Activated T-cell treated with anti-CD3 and anti-CD28 coated beads, Interleukin-2, amount 50 U/mL, for 24 hours (primary cell): ENCODE measurements at regions not wholly inside any gene's neighbourhood (a gene's known extent, or its start where the extent isn't known, plus 50 kb on each side); places are given as distances from the start of the nearest gene placed in this dataset.
"Not testable (repeated sequence)": the region's sequence is repeated elsewhere in the genome, so short reads cannot be mapped to it uniquely, and the experiment has no call there.

Source experiments
- DNase-seq: peaks from one replicate; pipeline ENCODE4 v3.0.0-alpha.2; 2020
- H3K27ac Mint-ChIP-seq: 2 replicates; pipeline ENCODE4 v1.8.0; 2020; ENCODE audit warnings: mild to moderate bottlenecking, mixed read lengths
- H3K27me3 Mint-ChIP-seq: 2 replicates; pipeline ENCODE4 v1.8.0; 2020; ENCODE audit warnings: mixed read lengths
- H3K36me3 Mint-ChIP-seq: 2 replicates; pipeline ENCODE4 v1.8.0; 2020; ENCODE audit warnings: low read depth, mixed read lengths
- H3K4me1 Mint-ChIP-seq: 2 replicates; pipeline ENCODE4 v1.8.0; 2020; ENCODE audit warnings: low read depth, mixed read lengths
- H3K4me3 Mint-ChIP-seq: 2 replicates; pipeline ENCODE4 v1.8.0; 2020; ENCODE audit warnings: mild to moderate bottlenecking, moderate library complexity, mixed read lengths
- H3K9me3 Mint-ChIP-seq: 2 replicates; pipeline ENCODE4 v1.8.0; 2020; ENCODE audit warnings: mixed read lengths

GRCh38 chr21:27776925-27777553, 810.2 kb upstream of the ADAMTS5 start:
- H3K9me3 Mint-ChIP-seq, result no peaks in the 10 kb centered on the region

GRCh38 chr21:27772816-27773215, 805.9 kb upstream of the ADAMTS5 start:
- H3K36me3 Mint-ChIP-seq, result no peaks in the 10 kb centered on the region
- H3K9me3 Mint-ChIP-seq, result peaks cover 6% of the 10 kb centered on the region
- no peaks in the 10 kb centered on the region for H3K27me3 Mint-ChIP-seq
- no peaks in the 10 kb centered on the region for H3K4me1 Mint-ChIP-seq
- no peak for DNase-seq
- no peak overlapping the region for H3K4me3 Mint-ChIP-seq
- H3K27ac Mint-ChIP-seq, result no peak overlapping the region

More at GRCh38 chr21:27776925-27777553, 810.2 kb upstream of the ADAMTS5 start:
- Mint-ChIP-seq H3K4me1 (no peaks in the 10 kb centered on the region), H3K27me3 (no peaks in the 10 kb centered on the region), H3K27ac (no peak overlapping the region), H3K4me3 (no peak overlapping the region), H3K36me3 (no peaks in the 10 kb centered on the region)
- no peak for DNase-seq

- Mint-ChIP-seq H3K4me3 (no peak overlapping the region), H3K9me3 (peaks cover 6% of the 10 kb centered on the region), H3K27ac (no peak overlapping the region), H3K27me3 (no peaks in the 10 kb centered on the region), H3K36me3 (no peaks in the 10 kb centered on the region), H3K4me1 (no peaks in the 10 kb centered on the region)
- no peak for DNase-seq
Observed at GRCh38 chr21:27771938-27772483, 805.1 kb upstream of the ADAMTS5 start.

- Mint-ChIP-seq H3K9me3 (peaks cover 8% of the 10 kb centered on the region), H3K27ac (no peak overlapping the region), H3K27me3 (no peaks in the 10 kb centered on the region), H3K4me1 (no peaks in the 10 kb centered on the region), H3K36me3 (no peaks in the 10 kb centered on the region), H3K4me3 (no peak overlapping the region)
- no peak for DNase-seq
Observed at GRCh38 chr21:27769763-27770162, 802.9 kb upstream of the ADAMTS5 start.

GRCh38 chr21:27768046-27768637, 801.3 kb upstream of the ADAMTS5 start:
- H3K9me3 Mint-ChIP-seq, H3K27me3 Mint-ChIP-seq, H3K4me1 Mint-ChIP-seq, H3K36me3 Mint-ChIP-seq, DNase-seq, H3K27ac Mint-ChIP-seq, H3K4me3 Mint-ChIP-seq: not testable (repeated sequence)

- Mint-ChIP-seq H3K9me3 (peaks cover 8% of the 10 kb centered on the region), H3K4me3 (no peak overlapping the region), H3K4me1 (no peaks in the 10 kb centered on the region), H3K27ac (no peak overlapping the region), H3K27me3 (no peaks in the 10 kb centered on the region), H3K36me3 (no peaks in the 10 kb centered on the region)
- DNase-seq, result no peak
Observed at GRCh38 chr21:27764056-27764455, 797.2 kb upstream of the ADAMTS5 start.

- H3K27ac Mint-ChIP-seq, result no peak overlapping the region
- H3K9me3 Mint-ChIP-seq, result peaks cover 2% of the 10 kb centered on the region
- H3K4me1 Mint-ChIP-seq, result no peaks in the 10 kb centered on the region
- H3K27me3 Mint-ChIP-seq, result no peaks in the 10 kb centered on the region
- H3K36me3 Mint-ChIP-seq, result no peaks in the 10 kb centered on the region
- DNase-seq, result no peak
- no peak overlapping the region for H3K4me3 Mint-ChIP-seq
Observed at GRCh38 chr21:27761623-27762022, 794.7 kb upstream of the ADAMTS5 start.

- Mint-ChIP-seq H3K27me3 (no peaks in the 10 kb centered on the region), H3K9me3 (no peaks in the 10 kb centered on the region), H3K4me3 (no peak overlapping the region), H3K36me3 (no peaks in the 10 kb centered on the region), H3K27ac (no peak overlapping the region), H3K4me1 (no peaks in the 10 kb centered on the region)
- no peak for DNase-seq
Observed at GRCh38 chr21:27759820-27760219, 792.9 kb upstream of the ADAMTS5 start.

- no peak for DNase-seq
- no peak overlapping the region for H3K27ac Mint-ChIP-seq
- H3K36me3 Mint-ChIP-seq, result no peaks in the 10 kb centered on the region
- H3K4me3 Mint-ChIP-seq, result no peak overlapping the region
- no peaks in the 10 kb centered on the region for H3K4me1 Mint-ChIP-seq
- no peaks in the 10 kb centered on the region for H3K27me3 Mint-ChIP-seq
- H3K9me3 Mint-ChIP-seq, result no peaks in the 10 kb centered on the region
Observed at GRCh38 chr21:27759091-27759659, 792.3 kb upstream of the ADAMTS5 start.

GRCh38 chr21:27756191-27756590, 789.3 kb upstream of the ADAMTS5 start:
- Mint-ChIP-seq H3K36me3 (no peaks in the 10 kb centered on the region), H3K9me3 (no peaks in the 10 kb centered on the region), H3K4me3 (no peak overlapping the region), H3K27me3 (no peaks in the 10 kb centered on the region), H3K27ac (no peak overlapping the region), H3K4me1 (no peaks in the 10 kb centered on the region)
- DNase-seq, result no peak

GRCh38 chr21:27743971-27744564, 777.2 kb upstream of the ADAMTS5 start:
- no peaks in the 10 kb centered on the region for H3K36me3 Mint-ChIP-seq
- H3K4me3 Mint-ChIP-seq, result no peak overlapping the region
- no peak overlapping the region for H3K27ac Mint-ChIP-seq
- no peaks in the 10 kb centered on the region for H3K4me1 Mint-ChIP-seq
- DNase-seq, result no peak
- no peaks in the 10 kb centered on the region for H3K27me3 Mint-ChIP-seq
- H3K9me3 Mint-ChIP-seq, result peaks cover 6% of the 10 kb centered on the region

- no peaks in the 10 kb centered on the region for H3K4me1 Mint-ChIP-seq
- H3K4me3 Mint-ChIP-seq, result no peak overlapping the region
- no peak overlapping the region for H3K27ac Mint-ChIP-seq
- no peaks in the 10 kb centered on the region for H3K36me3 Mint-ChIP-seq
- no peak for DNase-seq
- H3K27me3 Mint-ChIP-seq, result no peaks in the 10 kb centered on the region
- H3K9me3 Mint-ChIP-seq, result peaks cover 10% of the 10 kb centered on the region
Observed at GRCh38 chr21:27741736-27742135, 774.8 kb upstream of the ADAMTS5 start.

GRCh38 chr21:27740084-27740483, 773.2 kb upstream of the ADAMTS5 start:
- no peaks in the 10 kb centered on the region for H3K4me1 Mint-ChIP-seq
- H3K27me3 Mint-ChIP-seq, result no peaks in the 10 kb centered on the region
- no peak overlapping the region for H3K27ac Mint-ChIP-seq
- H3K36me3 Mint-ChIP-seq, result no peaks in the 10 kb centered on the region
- H3K4me3 Mint-ChIP-seq, result no peak overlapping the region
- DNase-seq, result no peak
- peaks cover 12% of the 10 kb centered on the region for H3K9me3 Mint-ChIP-seq

- Mint-ChIP-seq H3K4me1 (no peaks in the 10 kb centered on the region), H3K4me3 (no peak overlapping the region), H3K36me3 (no peaks in the 10 kb centered on the region), H3K9me3 (peaks cover 10% of the 10 kb centered on the region), H3K27me3 (no peaks in the 10 kb centered on the region), H3K27ac (no peak overlapping the region)
- no peak for DNase-seq
Observed at GRCh38 chr21:27739187-27739586, 772.3 kb upstream of the ADAMTS5 start.

- Mint-ChIP-seq H3K4me1 (no peaks in the 10 kb centered on the region), H3K36me3 (no peaks in the 10 kb centered on the region), H3K9me3 (peaks cover 6% of the 10 kb centered on the region), H3K27me3 (no peaks in the 10 kb centered on the region), H3K27ac (no peak overlapping the region), H3K4me3 (no peak overlapping the region)
- DNase-seq, result no peak
Observed at GRCh38 chr21:27735699-27736098, 768.8 kb upstream of the ADAMTS5 start.
